ENCODE measurements at regions not wholly inside any gene's neighbourhood (a gene's known extent, or its start where the extent isn't known, plus 50 kb on each side); places are given as distances from the start of the nearest gene placed in this dataset.
A peak's percentile ranks its signal among the peaks of the same experiment; 100 is the strongest.

DNA sequence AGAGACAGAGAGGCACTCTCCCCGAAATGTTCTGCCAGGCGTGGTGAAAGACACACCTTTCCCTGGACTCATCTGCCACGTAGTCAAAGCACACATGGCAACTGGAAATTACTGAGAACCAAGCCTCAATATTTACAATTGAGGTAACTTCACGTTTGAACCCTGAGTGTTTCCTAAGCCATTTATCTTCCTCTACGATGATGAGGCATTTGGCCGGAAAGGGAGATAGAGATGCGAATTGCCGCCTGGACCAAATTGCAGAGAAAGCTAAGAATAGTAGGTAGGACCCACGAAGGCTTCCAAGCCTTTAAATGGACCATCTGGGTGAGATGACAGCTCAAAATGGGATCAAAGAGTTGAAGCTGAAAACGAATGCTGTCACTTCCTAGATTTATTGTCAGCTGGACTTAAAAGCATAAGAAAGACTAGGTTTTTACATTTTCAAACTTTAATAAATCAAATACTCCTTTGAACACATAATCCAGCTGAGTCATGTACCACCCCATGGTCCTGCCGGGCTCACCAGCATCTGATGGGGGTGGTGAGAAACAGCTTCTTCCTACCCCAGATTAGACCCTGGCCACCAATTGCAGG lies 135.6 kb upstream of the LYZL2 start:
- Histone ChIP-seq H3K9me3 (peaks cover 0 to 7% (median 3%) of the 10 kb centered on the region in 4 donors), H3K27me3 (no peaks in the 10 kb centered on the region), H3K4me1 (peaks cover 0 to 42% (median 23%) of the 10 kb centered on the region in 4 donors), H3K27ac (peak overlapping the region in 3 of 4 donors; percentile 82 to 90 (median 87)), H3K36me3 (no peaks in the 10 kb centered on the region), H3K4me3 (no peak overlapping the region)
- 73 to 80% methylated on average over 11 of the region's 11 CpGs for WGBS, 2 donors
- TF ChIP-seq POLR2A (IDR thresholded peaks at IDR 0.05) (no peak), CTCF (IDR thresholded peaks at IDR 0.05) (no peak), POLR2AphosphoS5 (IDR thresholded peaks at IDR 0.05) (peak in 3 of 4 donors; percentile 30 to 56 (median 47))
- DNase-seq: no peak
- intact Hi-C loops (cut with DNase I): loop anchor here (2.0 kb wide), 1 partner anchor 20 kb away; no protein-coding TSS in a partner anchor

- H3K4me3 ChIP-seq: peak overlapping the region in 2 of 4 donors; percentile 7 to 11
- no peaks in the 10 kb centered on the region for H3K9me3 ChIP-seq
- no peaks in the 10 kb centered on the region for H3K36me3 ChIP-seq
- peak; percentile 95 for DNase-seq
- peak overlapping the region in 3 of 4 donors; percentile 82 to 90 (median 87) for H3K27ac ChIP-seq
- WGBS, 2 donors: 61 to 81% methylated on average over 11 of the region's 11 CpGs
- H3K4me1 ChIP-seq: peaks cover 0 to 49% (median 28%) of the 10 kb centered on the region in 4 donors
- intact Hi-C loops (cut with DNase I): loop anchor here (2.0 kb wide), 1 partner anchor 19 kb away; no protein-coding TSS in a partner anchor
- no peaks in the 10 kb centered on the region for H3K27me3 ChIP-seq
- TF ChIP-seq POLR2A (IDR thresholded peaks at IDR 0.05) (no peak), EP300 (IDR thresholded peaks at IDR 0.05) (peak; percentile 80 to 97 (median 94)), CTCF (IDR thresholded peaks at IDR 0.05) (no peak), POLR2AphosphoS5 (IDR thresholded peaks at IDR 0.05) (peak; percentile 89 to 98 (median 96))
Measured at GRCh38 chr10:30763918-30764317, 134.4 kb upstream of the LYZL2 start.

- H3K27me3 ChIP-seq: no peaks in the 10 kb centered on the region
- intact Hi-C loops (cut with DNase I): no loop called here
- 74 to 85% methylated on average over 2 of the region's 2 CpGs for WGBS, 2 donors
- DNase-seq: no peak
- no peaks in the 10 kb centered on the region for H3K36me3 ChIP-seq
- no peak overlapping the region for H3K4me3 ChIP-seq
- H3K9me3 ChIP-seq: no peaks in the 10 kb centered on the region
- H3K27ac ChIP-seq: peak overlapping the region in 3 of 4 donors; percentile 82 to 90 (median 87)
- peaks cover 0 to 49% (median 28%) of the 10 kb centered on the region in 4 donors for H3K4me1 ChIP-seq
- TF ChIP-seq CTCF (IDR thresholded peaks at IDR 0.05): no peak
- no peak for TF ChIP-seq POLR2A (IDR thresholded peaks at IDR 0.05)
- TF ChIP-seq POLR2AphosphoS5 (IDR thresholded peaks at IDR 0.05): peak in 1 of 4 donors; percentile 11
- no peak for TF ChIP-seq EP300 (IDR thresholded peaks at IDR 0.05)
Measured at GRCh38 chr10:30762620-30763019, 133.1 kb upstream of the LYZL2 start.

- intact Hi-C loops (cut with DNase I): no loop called here
- H3K4me1 ChIP-seq: peaks cover 0 to 43% (median 23%) of the 10 kb centered on the region in 4 donors
Measured at GRCh38 chr10:30759423-30759822, 129.9 kb upstream of the LYZL2 start.

More at GRCh38 chr10:30759423-30759822, 129.9 kb upstream of the LYZL2 start:
- Histone ChIP-seq H3K9me3 (no peaks in the 10 kb centered on the region), H3K36me3 (no peaks in the 10 kb centered on the region), H3K27me3 (no peaks in the 10 kb centered on the region), H3K4me3 (no peak overlapping the region), H3K27ac (peak overlapping the region in 2 of 4 donors; percentile 73 to 87)
- WGBS, 2 donors: 42 to 65% methylated on average over 3 of the region's 3 CpGs
- TF ChIP-seq POLR2AphosphoS5 (IDR thresholded peaks at IDR 0.05) (no peak), CTCF (IDR thresholded peaks at IDR 0.05) (no peak), POLR2A (IDR thresholded peaks at IDR 0.05) (no peak), EP300 (IDR thresholded peaks at IDR 0.05) (no peak)
- DNase-seq: no peak

Measured in sigmoid colon (tissue), 6 donors.